PFSK-1 (cell line): ENCODE measurements at regions not wholly inside any gene's neighbourhood (a gene's known extent, or its start where the extent isn't known, plus 50 kb on each side); places are given as distances from the start of the nearest gene placed in this dataset.

Experiments
- POLR2AphosphoS5 ChIP-seq: IDR thresholded peaks from 2 replicates; pipeline ENCODE4 v1.6.1; 2012; ENCODE audit warnings: low read depth, mild to moderate bottlenecking, control low read depth, low read length, moderate library complexity
- REST ChIP-seq, 2 experiments: IDR thresholded peaks; 2 replicates each; pipeline versions ENCODE4 v1.6.1 to v1.8.0; 2011 to 2012; ENCODE audit warnings: low read depth in 2 of 2, low read length in 2 of 2, control low read depth in 1 of 2, inconsistent platforms in 1 of 2, mild to moderate bottlenecking in 1 of 2, moderate library complexity in 1 of 2; ENCODE audit not compliant: insufficient read depth in 1 of 2

- TF ChIP-seq REST (IDR thresholded peaks at IDR 0.05; ENCODE audit: insufficient read depth in 1 of 2, low read depth in 2 of 2, low read length in 2 of 2) (no peak), POLR2AphosphoS5 (no peak)
Measured at GRCh38 chr17:70989280-70989679, 819.9 kb downstream of the KCNJ2 start.
